GM11168 (cell line): ENCODE measurements at regions not wholly inside any gene's neighbourhood (a gene's known extent, or its start where the extent isn't known, plus 50 kb on each side); places are given as distances from the start of the nearest gene placed in this dataset.

Experiments
- in situ Hi-C: fragments of 300-500 bp; cut with MboI; formaldehyde crosslinking; loops from one replicate; pipeline ENCODE4 v1.12.0; 2022; ENCODE audit warnings: low sequenced_read_pairs; ENCODE audit not compliant: unreplicated experiment

GRCh38 chr2:80863147-80863714 is 558.7 kb upstream of the LRRTM1 start:
- in situ Hi-C loops = loop anchor here (25.0 kb wide), 1 partner anchor 326 kb away; no protein-coding TSS in a partner anchor

- in situ Hi-C loops = loop anchor here (25.0 kb wide), 1 partner anchor 322 kb away; no protein-coding TSS in a partner anchor
Observed at GRCh38 chr2:80858965-80859364, 554.4 kb upstream of the LRRTM1 start.

- in situ Hi-C loops = loop anchor here (25.0 kb wide), 1 partner anchor 319 kb away; no protein-coding TSS in a partner anchor
Observed at GRCh38 chr2:80856227-80856626, 551.7 kb upstream of the LRRTM1 start.

GRCh38 chr2:80854831-80855230 is 550.3 kb upstream of the LRRTM1 start:
- in situ Hi-C loops = loop anchor here (25.0 kb wide), 1 partner anchor 318 kb away; no protein-coding TSS in a partner anchor

GRCh38 chr2:80852808-80853139 is 548.2 kb upstream of the LRRTM1 start:
- in situ Hi-C loops = loop anchor here (25.0 kb wide), 1 partner anchor 315 kb away; no protein-coding TSS in a partner anchor

GRCh38 chr2:80852079-80852807 is 547.7 kb upstream of the LRRTM1 start:
- in situ Hi-C loops = loop anchor here (25.0 kb wide), 1 partner anchor 315 kb away; no protein-coding TSS in a partner anchor

GRCh38 chr2:80830891-80831290 is 526.3 kb upstream of the LRRTM1 start:
- in situ Hi-C loops = no loop called here

GRCh38 chr2:80822999-80823398 is 518.4 kb upstream of the LRRTM1 start:
- in situ Hi-C loops = no loop called here

- in situ Hi-C loops = no loop called here
Observed at GRCh38 chr2:80815259-80815658, 510.7 kb upstream of the LRRTM1 start.

GRCh38 chr2:80786584-80786983 is 482.0 kb upstream of the LRRTM1 start:
- in situ Hi-C loops = no loop called here

- in situ Hi-C loops = no loop called here
Observed at GRCh38 chr2:80778704-80779103, 474.2 kb upstream of the LRRTM1 start.

GRCh38 chr2:80748592-80748991 is 444.0 kb upstream of the LRRTM1 start:
- in situ Hi-C loops = no loop called here

GRCh38 chr2:80737047-80737446 is 432.5 kb upstream of the LRRTM1 start:
- in situ Hi-C loops = no loop called here

GRCh38 chr2:80725001-80725400 is 420.4 kb upstream of the LRRTM1 start:
- in situ Hi-C loops = no loop called here

GRCh38 chr2:80722803-80723202 is 418.3 kb upstream of the LRRTM1 start:
- in situ Hi-C loops = no loop called here

- in situ Hi-C loops = no loop called here
Observed at GRCh38 chr2:80719607-80720006, 415.1 kb upstream of the LRRTM1 start.

GRCh38 chr2:80715433-80715832 is 410.9 kb upstream of the LRRTM1 start:
- in situ Hi-C loops = no loop called here

- in situ Hi-C loops = no loop called here
Observed at GRCh38 chr2:80711915-80712314, 407.4 kb upstream of the LRRTM1 start.

GRCh38 chr2:80706951-80707350 is 402.4 kb upstream of the LRRTM1 start:
- in situ Hi-C loops = no loop called here

GRCh38 chr2:80706541-80706940 is 402.0 kb upstream of the LRRTM1 start:
- in situ Hi-C loops = no loop called here

- in situ Hi-C loops = no loop called here
Observed at GRCh38 chr2:80703532-80703931, 399.0 kb upstream of the LRRTM1 start.

GRCh38 chr2:80700961-80701360 is 396.4 kb upstream of the LRRTM1 start:
- in situ Hi-C loops = no loop called here
